Loucy (cell line): ENCODE measurements at regions not wholly inside any gene's neighbourhood (a gene's known extent, or its start where the extent isn't known, plus 50 kb on each side); places are given as distances from the start of the nearest gene placed in this dataset.

Experiments
- H2AFZ ChIP-seq: fragments of 200-600 bp; sonication (generic); 2 replicates; pipeline ENCODE4 v1.6.0; 2016; ENCODE audit warnings: antibody characterized with exemption, mild to moderate bottlenecking, low read length, moderate library complexity
- H3F3A ChIP-seq: fragments of 200-600 bp; 2 replicates; pipeline ENCODE4 v1.6.0; 2016; ENCODE audit warnings: antibody characterized with exemption, low read depth, mild to moderate bottlenecking
- H3K27me3 ChIP-seq: fragments of 200-600 bp; sonication (generic); 2 replicates; pipeline ENCODE4 v1.6.1; 2014; ENCODE audit warnings: low read length, mild to moderate bottlenecking; ENCODE audit not compliant: insufficient read depth, poor library complexity, severe bottlenecking
- H3K36me3 ChIP-seq: fragments of 200-600 bp; sonication (generic); 2 replicates; pipeline ENCODE4 v1.6.1; 2016; ENCODE audit warnings: low read length; ENCODE audit not compliant: insufficient read depth
- H3K4me1 ChIP-seq: fragments of 200-600 bp; sonication (generic); 2 replicates; pipeline ENCODE4 v1.5.1; 2014; ENCODE audit warnings: low read length, mild to moderate bottlenecking; ENCODE audit not compliant: insufficient read depth, poor library complexity, severe bottlenecking
- H3K4me2 ChIP-seq: fragments of 200-600 bp; sonication (generic); 2 replicates; pipeline ENCODE4 v1.6.0; 2014; ENCODE audit warnings: antibody characterized with exemption, low read length, low read depth, mild to moderate bottlenecking; ENCODE audit not compliant: poor library complexity, severe bottlenecking
- H3K4me3 ChIP-seq: fragments of 200-600 bp; sonication (generic); 2 replicates; pipeline ENCODE4 v1.5.1; 2014; ENCODE audit warnings: low read length, mild to moderate bottlenecking, mixed read lengths; ENCODE audit not compliant: poor library complexity, severe bottlenecking
- H3K79me2 ChIP-seq: fragments of 200-600 bp; sonication (generic); 2 replicates; pipeline ENCODE4 v1.6.1; 2014; ENCODE audit warnings: low read length; ENCODE audit not compliant: insufficient read depth
- H3K9ac ChIP-seq: fragments of 200-600 bp; sonication (generic); 2 replicates; pipeline ENCODE4 v1.6.0; 2014; ENCODE audit warnings: mild to moderate bottlenecking, low read depth, low read length, moderate library complexity; ENCODE audit not compliant: poor library complexity, severe bottlenecking
- H3K9me2 ChIP-seq: fragments of 200-600 bp; sonication (generic); replicated peaks from 2 replicates; pipeline ENCODE4 v1.6.1; 2016; ENCODE audit warnings: low read depth, low read length, mixed read lengths
- H3K9me3 ChIP-seq: fragments of 200-600 bp; sonication (generic); 2 replicates; pipeline ENCODE4 v1.6.1; 2014; ENCODE audit warnings: mild to moderate bottlenecking, antibody characterized with exemption, low read length, low read depth; ENCODE audit not compliant: insufficient read depth
- H4K20me1 ChIP-seq: fragments of 200-600 bp; sonication (generic); 2 replicates; pipeline ENCODE4 v1.6.0; 2014; ENCODE audit warnings: antibody characterized with exemption, low read length, mild to moderate bottlenecking; ENCODE audit not compliant: insufficient read depth, poor library complexity, severe bottlenecking
- CTCF ChIP-seq: fragments of 200-600 bp; sonication (generic); conservative IDR thresholded peaks from 2 replicates; pipeline ENCODE4 v1.5.1; 2014; ENCODE audit warnings: mild to moderate bottlenecking, antibody characterized with exemption, low read length
- EZH2phosphoT487 ChIP-seq: fragments of 200-600 bp; IDR thresholded peaks from 2 replicates; pipeline ENCODE4 v1.6.1; 2018; ENCODE audit warnings: antibody characterized with exemption, mild to moderate bottlenecking, moderate library complexity, borderline replicate concordance

GRCh38 chr3:187977659-187978058 lies 176.3 kb upstream of the LPP start:
- 0 out of 2 replicates have a peak, but pooled peaks cover 8% of the 10 kb centered on the region for H3F3A ChIP-seq
- H2AFZ ChIP-seq, result no peak overlapping the region
- H3K4me3 ChIP-seq, result no peak overlapping the region
- H3K79me2 ChIP-seq, result no peaks in the 10 kb centered on the region
- H3K4me1 ChIP-seq, result peaks cover 85% of the 10 kb centered on the region
- H3K9me3 ChIP-seq, result 0 out of 2 replicates have a peak, but pooled peaks cover 3% of the 10 kb centered on the region
- no peaks in the 10 kb centered on the region for H3K36me3 ChIP-seq
- H3K4me2 ChIP-seq, result no peak overlapping the region
- H4K20me1 ChIP-seq, result no peaks in the 10 kb centered on the region
- H3K9me2 ChIP-seq, result no peaks in the 10 kb centered on the region
- no peaks in the 10 kb centered on the region for H3K27me3 ChIP-seq
- TF ChIP-seq EZH2phosphoT487 (no peak), CTCF (no peak)
- no peak overlapping the region for H3K9ac ChIP-seq

DNA sequence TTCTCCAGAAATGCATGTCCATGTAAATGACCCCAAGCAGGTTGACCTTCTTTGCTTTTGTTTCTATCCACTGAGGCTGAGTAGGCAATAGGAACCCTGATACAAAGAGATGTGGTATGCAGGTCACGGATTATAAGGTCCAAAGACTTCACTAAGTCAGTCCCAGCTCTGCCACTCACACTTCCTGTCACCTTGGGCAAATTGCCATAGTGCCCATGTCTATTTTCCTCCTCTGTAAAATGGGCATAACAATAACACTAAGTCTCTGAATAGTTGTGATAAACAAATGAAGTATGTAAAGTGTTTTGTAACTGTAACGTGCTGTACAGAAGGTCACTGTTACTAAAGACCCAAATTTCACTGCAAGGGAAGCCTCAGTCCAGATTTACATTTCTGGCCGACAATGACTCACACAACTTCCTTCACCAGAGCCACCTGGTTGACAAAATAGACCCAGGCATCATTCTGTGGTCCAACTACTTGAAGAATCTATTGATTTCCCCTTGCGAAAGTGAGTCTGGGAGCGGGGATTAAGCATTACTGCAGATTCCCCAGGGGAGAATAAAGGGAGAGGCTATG lies 175.4 kb upstream of the LPP start:
- H3K4me1 ChIP-seq, result peaks cover 88% of the 10 kb centered on the region
- H3F3A ChIP-seq, result 0 out of 2 replicates have a peak, but pooled peaks cover 8% of the 10 kb centered on the region
- no peaks in the 10 kb centered on the region for H3K27me3 ChIP-seq
- H3K4me3 ChIP-seq, result peak overlapping the region; percentile 25
- H3K9ac ChIP-seq, result peak overlapping the region; percentile 53
- no peaks in the 10 kb centered on the region for H4K20me1 ChIP-seq
- H3K4me2 ChIP-seq, result peak overlapping the region; percentile 59
- no peaks in the 10 kb centered on the region for H3K79me2 ChIP-seq
- TF ChIP-seq CTCF, result no peak
- TF ChIP-seq EZH2phosphoT487, result no peak
- no peak overlapping the region for H2AFZ ChIP-seq
- no peaks in the 10 kb centered on the region for H3K9me2 ChIP-seq
- 0 out of 2 replicates have a peak, but pooled peaks cover 3% of the 10 kb centered on the region for H3K9me3 ChIP-seq
- H3K36me3 ChIP-seq, result no peaks in the 10 kb centered on the region

DNA sequence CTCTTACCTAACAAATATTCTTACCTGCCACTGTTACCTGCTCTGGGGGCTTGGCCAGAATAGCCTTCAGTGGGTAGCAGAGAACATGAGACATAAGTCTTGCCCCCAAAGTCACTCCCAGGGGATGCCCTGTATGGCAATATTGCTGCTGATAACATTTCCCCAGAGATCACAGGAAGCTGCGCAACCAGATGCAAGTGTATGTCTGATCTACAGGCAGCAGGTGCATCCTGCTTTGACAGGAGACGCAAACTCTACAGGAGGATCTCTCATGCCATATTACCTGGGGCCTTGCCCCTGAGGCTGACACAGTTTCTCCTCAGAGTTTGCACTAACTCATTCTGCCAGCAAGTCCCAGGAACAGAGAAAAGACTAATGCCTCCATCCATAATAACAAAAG lies 174.4 kb upstream of the LPP start:
- H3K79me2 ChIP-seq, result no peaks in the 10 kb centered on the region
- H3K4me3 ChIP-seq, result peak overlapping the region; percentile 30
- H3K27me3 ChIP-seq, result no peaks in the 10 kb centered on the region
- peaks cover 87% of the 10 kb centered on the region for H3K4me1 ChIP-seq
- no peak overlapping the region for H2AFZ ChIP-seq
- H3K36me3 ChIP-seq, result no peaks in the 10 kb centered on the region
- H3K4me2 ChIP-seq, result peak overlapping the region; percentile 59
- H3K9ac ChIP-seq, result peak overlapping the region; percentile 57
- H3K9me3 ChIP-seq, result 0 out of 2 replicates have a peak, but pooled peaks cover 3% of the 10 kb centered on the region
- TF ChIP-seq CTCF, result no peak
- 0 out of 2 replicates have a peak, but pooled peaks cover 8% of the 10 kb centered on the region for H3F3A ChIP-seq
- no peaks in the 10 kb centered on the region for H3K9me2 ChIP-seq
- H4K20me1 ChIP-seq, result no peaks in the 10 kb centered on the region
